Mesenchymal stem cell (in vitro differentiated cells and primary cell): ENCODE measurements at regions not wholly inside any gene's neighbourhood (a gene's known extent, or its start where the extent isn't known, plus 50 kb on each side); places are given as distances from the start of the nearest gene placed in this dataset.

ENCODE experiments used
- DNase-seq: peaks from one replicate; pipeline ENCODE4 v3.0.0-alpha.2; 2013
- H2AFZ ChIP-seq: one replicate; pipeline ENCODE4 v1.6.1; 2013; ENCODE audit warnings: low read depth, mild to moderate bottlenecking, control low read depth, inconsistent platforms, low read length, moderate library complexity
- H2AK5ac ChIP-seq: 2 replicates; pipeline ENCODE4 v1.6.1; 2013; ENCODE audit warnings: low read length, moderate library complexity, mild to moderate bottlenecking, inconsistent platforms; ENCODE audit not compliant: severe bottlenecking
- H2BK120ac ChIP-seq: one replicate; pipeline ENCODE4 v1.6.1; 2013; ENCODE audit warnings: low read depth, mild to moderate bottlenecking, inconsistent platforms, low read length, moderate library complexity
- H2BK12ac ChIP-seq, 2 experiments: one replicate each; pipeline ENCODE4 v1.6.1; 2013; ENCODE audit warnings: inconsistent platforms in 2 of 2, low read length in 2 of 2, mild to moderate bottlenecking in 2 of 2, moderate library complexity in 2 of 2, control low read depth in 1 of 2
- H2BK15ac ChIP-seq: one replicate; pipeline ENCODE4 v1.6.1; 2013; ENCODE audit warnings: mild to moderate bottlenecking, low read depth, inconsistent platforms; ENCODE audit not compliant: poor library complexity, severe bottlenecking
- H2BK5ac ChIP-seq: 2 replicates; pipeline ENCODE4 v1.6.1; 2013; ENCODE audit warnings: low read depth, mild to moderate bottlenecking, low read length, control low read depth, inconsistent platforms; ENCODE audit not compliant: poor library complexity, severe bottlenecking
- H3K14ac ChIP-seq, 2 experiments: one replicate each; pipeline ENCODE4 v1.6.1; 2013; ENCODE audit warnings: inconsistent platforms in 2 of 2, low read length in 2 of 2, control low read depth in 1 of 2, mild to moderate bottlenecking in 1 of 2, moderate library complexity in 1 of 2
- H3K18ac ChIP-seq, 2 experiments: one replicate each; pipeline ENCODE4 v1.6.1; 2013; ENCODE audit warnings: inconsistent platforms in 2 of 2, low read length in 2 of 2, control low read depth in 1 of 2, low read depth in 1 of 2, mild to moderate bottlenecking in 1 of 2
- H3K23ac ChIP-seq, 2 experiments: one replicate each; pipeline ENCODE4 v1.6.1; 2013; ENCODE audit warnings: inconsistent platforms in 2 of 2, low read length in 2 of 2, mild to moderate bottlenecking in 2 of 2, moderate library complexity in 2 of 2, control low read depth in 1 of 2
- H3K27ac ChIP-seq: 2 replicates; pipeline ENCODE4 v1.5.1; 2013; ENCODE audit warnings: mild to moderate bottlenecking, moderate library complexity, low read length, control low read depth, inconsistent platforms; ENCODE audit not compliant: poor library complexity, severe bottlenecking
- H3K27me3 ChIP-seq, 2 experiments: 2 replicates each; pipeline versions ENCODE4 v1.6.1 to v1.7.0; 2013; ENCODE audit warnings: low read length in 2 of 2, mild to moderate bottlenecking in 2 of 2, moderate library complexity in 2 of 2, control low read depth in 1 of 2, inconsistent platforms in 1 of 2; ENCODE audit not compliant: control insufficient read depth in 1 of 2, insufficient read depth in 1 of 2
- H3K36me3 ChIP-seq, 2 experiments: 2 replicates each; pipeline versions ENCODE4 v1.6.1 to v1.7.0; 2013; ENCODE audit warnings: low read length in 2 of 2, control low read depth in 1 of 2, inconsistent platforms in 1 of 2, low read depth in 1 of 2, mild to moderate bottlenecking in 1 of 2; ENCODE audit not compliant: insufficient read depth in 2 of 2, control insufficient read depth in 1 of 2
- H3K4ac ChIP-seq, 2 experiments: one replicate each; pipeline ENCODE4 v1.6.1; 2013; ENCODE audit warnings: inconsistent platforms in 2 of 2, low read length in 2 of 2, mild to moderate bottlenecking in 2 of 2, moderate library complexity in 2 of 2, control low read depth in 1 of 2, low read depth in 1 of 2
- H3K4me1 ChIP-seq: 2 replicates; pipeline ENCODE4 v1.6.1; 2013; ENCODE audit warnings: low read depth, low read length, control low read depth; ENCODE audit not compliant: control insufficient read depth, insufficient read depth
- H3K4me2 ChIP-seq: 2 replicates; pipeline ENCODE4 v1.6.1; 2013; ENCODE audit warnings: low read length, mild to moderate bottlenecking, inconsistent platforms; ENCODE audit not compliant: poor library complexity, severe bottlenecking
- H3K4me3 ChIP-seq, 2 experiments: 2 replicates each; pipeline versions ENCODE4 v1.5.1 to v1.7.0; 2013; ENCODE audit warnings: low read length in 2 of 2, mild to moderate bottlenecking in 2 of 2, control low read depth in 1 of 2, low read depth in 1 of 2; ENCODE audit not compliant: insufficient read depth in 1 of 2
- H3K79me1 ChIP-seq: replicated peaks from 2 replicates; pipeline ENCODE4 v1.6.1; 2013; ENCODE audit warnings: mild to moderate bottlenecking, control low read depth, low read length, inconsistent platforms; ENCODE audit not compliant: poor library complexity, severe bottlenecking
- H3K9ac ChIP-seq: 2 replicates; pipeline ENCODE4 v1.7.0; 2013; ENCODE audit warnings: mild to moderate bottlenecking, low read length, moderate library complexity
- H3K9me3 ChIP-seq: 2 replicates; pipeline ENCODE4 v1.7.0; 2013; ENCODE audit warnings: mild to moderate bottlenecking, low read length; ENCODE audit not compliant: control insufficient read depth
- H4K8ac ChIP-seq: one replicate; pipeline ENCODE4 v1.6.1; 2013; ENCODE audit warnings: inconsistent platforms, mild to moderate bottlenecking, low read length, moderate library complexity
- H4K91ac ChIP-seq: one replicate; pipeline ENCODE4 v1.6.1; 2013; ENCODE audit warnings: mild to moderate bottlenecking, low read length, inconsistent platforms
- WGBS: methylation state at CpG from one replicate; pipeline ENCODE4 v1.1.7; 2013; ENCODE audit warnings: mixed read lengths; 5-methylcytosine and 5-hydroxymethylcytosine counted together

GRCh38 chr5:159820692-159821091, 95.6 kb upstream of the ADRA1B start:
- no peak overlapping the region for H3K23ac ChIP-seq
- H3K27me3 ChIP-seq = peaks cover 0 to 15% of the 10 kb centered on the region in 2 experiments
- no peak for DNase-seq
- H2BK12ac ChIP-seq = no peak overlapping the region
- no peak overlapping the region for H4K8ac ChIP-seq
- H2AFZ ChIP-seq = no peak overlapping the region
- H3K36me3 ChIP-seq = no peaks in the 10 kb centered on the region
- no peak overlapping the region for H2AK5ac ChIP-seq
- H3K4me1 ChIP-seq = peaks cover 9% of the 10 kb centered on the region
- no peaks in the 10 kb centered on the region for H3K9me3 ChIP-seq
- H2BK15ac ChIP-seq = no peak overlapping the region
- H3K4me3 ChIP-seq = no peak overlapping the region
- no peaks in the 10 kb centered on the region for H3K79me1 ChIP-seq
- no peak overlapping the region for H2BK120ac ChIP-seq
- no peak overlapping the region for H2BK5ac ChIP-seq
- H3K14ac ChIP-seq = no peak overlapping the region
- H3K18ac ChIP-seq = no peak overlapping the region
- H4K91ac ChIP-seq = no peak overlapping the region
- H3K4me2 ChIP-seq = no peak overlapping the region
- no peak overlapping the region for H3K4ac ChIP-seq
- 100% methylated on average over 1 of the region's 3 CpGs for WGBS
- no peak overlapping the region for H3K9ac ChIP-seq
- no peak overlapping the region for H3K27ac ChIP-seq

DNA sequence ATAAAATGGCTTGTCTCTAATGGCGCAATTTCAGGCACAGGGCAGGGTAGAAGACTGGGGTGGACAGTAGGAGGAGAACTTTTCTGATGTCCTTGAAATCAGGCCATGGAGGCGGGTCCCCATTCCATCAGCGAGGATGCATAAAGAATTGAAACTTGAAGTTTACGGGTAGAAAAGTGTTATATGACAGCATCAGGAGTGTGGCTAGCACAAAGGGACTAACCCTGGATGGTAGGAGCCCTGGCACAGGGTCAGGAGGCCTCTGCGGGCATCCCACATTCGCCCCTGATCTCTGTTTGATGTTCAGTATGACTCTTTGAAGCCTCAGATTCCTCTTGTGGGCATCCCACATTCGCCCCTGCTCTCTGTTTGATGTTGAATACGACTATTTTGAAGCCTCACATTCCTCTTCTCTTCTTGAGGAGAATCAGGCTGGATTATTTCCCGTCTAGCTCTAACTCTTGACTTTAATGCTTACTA, 94.8 kb upstream of the ADRA1B start:
- Histone ChIP-seq H2BK120ac (no peak overlapping the region), H2AK5ac (no peak overlapping the region), H2BK12ac (no peak overlapping the region), H3K18ac (no peak overlapping the region), H3K14ac (no peak overlapping the region), H2AFZ (no peak overlapping the region), H2BK15ac (no peak overlapping the region), H3K79me1 (no peaks in the 10 kb centered on the region), H3K27ac (no peak overlapping the region), H3K36me3 (no peaks in the 10 kb centered on the region), H3K4me1 (peaks cover 14% of the 10 kb centered on the region), H4K91ac (no peak overlapping the region), H3K4me2 (no peak overlapping the region), H3K23ac (no peak overlapping the region), H3K9me3 (no peaks in the 10 kb centered on the region), H3K4me3 (no peak overlapping the region), H3K27me3 (peaks cover 0 to 15% of the 10 kb centered on the region in 2 experiments), H4K8ac (no peak overlapping the region), H2BK5ac (no peak overlapping the region), H3K4ac (no peak overlapping the region), H3K9ac (no peak overlapping the region)
- 91% methylated on average over 8 of the region's 9 CpGs for WGBS
- DNase-seq = no peak

DNA sequence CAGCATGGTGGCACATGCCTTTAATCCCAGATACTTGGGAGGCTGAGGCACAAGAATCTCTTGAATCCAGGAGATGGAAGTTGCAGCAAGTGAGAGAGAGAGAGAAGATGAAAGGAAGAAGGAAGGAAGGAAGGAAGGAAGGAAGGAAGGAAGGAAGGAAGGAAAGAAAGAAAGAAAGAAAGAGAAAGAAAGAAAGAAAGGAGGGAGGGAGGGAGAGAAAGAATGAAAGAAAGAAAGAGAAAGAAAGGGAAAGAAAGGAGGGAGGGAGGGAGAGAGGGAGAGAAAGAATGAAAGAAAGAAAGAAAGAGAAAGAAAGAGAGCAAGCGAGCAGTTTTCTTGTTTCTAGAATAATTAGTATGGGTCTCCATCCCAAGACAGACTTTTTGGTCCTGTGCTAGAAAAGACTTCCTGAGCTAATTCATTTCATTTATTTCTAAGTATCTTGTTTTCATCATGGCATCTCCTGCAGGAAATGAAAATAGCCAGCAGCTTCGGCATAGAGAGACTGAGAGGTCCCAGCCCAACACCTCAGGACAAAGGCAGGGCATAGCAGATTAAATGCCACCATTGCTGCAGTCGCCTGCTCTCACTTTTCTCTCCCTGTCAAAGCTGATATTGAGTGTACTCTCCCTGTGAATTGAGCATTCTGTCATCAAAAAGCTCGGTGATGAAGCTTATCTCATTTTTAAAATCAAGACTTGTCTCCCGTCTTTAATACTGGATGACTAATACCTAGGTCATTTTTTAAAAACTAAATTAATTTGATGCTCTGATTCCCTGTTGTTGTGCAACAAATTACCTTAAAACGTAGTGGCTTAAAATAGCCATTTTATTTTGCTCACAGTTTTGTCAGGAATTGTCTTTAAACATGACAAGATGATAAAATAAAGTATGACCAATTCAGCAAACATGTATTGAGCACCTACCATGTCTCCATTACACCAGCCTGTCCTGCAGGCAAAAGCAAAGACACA, 91.8 kb upstream of the ADRA1B start:
- DNase-seq = no peak
- H3K4ac ChIP-seq = no peak overlapping the region
- no peak overlapping the region for H3K14ac ChIP-seq

DNA sequence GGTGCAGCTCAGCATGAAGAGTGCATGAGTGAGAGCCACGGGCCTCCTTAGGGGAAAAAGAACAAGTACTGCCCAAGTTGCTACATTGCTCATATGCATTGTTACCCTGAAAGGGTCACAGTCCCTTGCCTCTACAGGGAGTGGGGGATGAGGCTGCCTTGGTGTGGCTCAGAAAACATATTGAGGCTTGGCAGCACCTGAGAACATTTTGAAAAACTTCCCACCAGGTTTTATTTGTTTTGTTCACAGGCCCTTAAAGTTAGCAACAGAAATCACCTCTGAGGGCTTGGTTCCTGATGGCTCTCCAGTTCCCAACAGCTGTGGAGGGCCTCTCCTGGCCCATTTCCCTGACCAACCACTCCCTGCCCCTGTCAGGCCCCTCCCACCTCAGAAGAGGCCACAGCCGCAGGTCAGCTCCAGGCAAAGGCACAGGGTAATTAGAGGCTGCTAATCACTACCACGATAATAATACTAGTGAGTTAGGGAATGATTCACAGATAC, 90.7 kb upstream of the ADRA1B start:
- Histone ChIP-seq H2BK120ac (no peak overlapping the region), H3K36me3 (no peaks in the 10 kb centered on the region), H2BK5ac (no peak overlapping the region), H2AK5ac (no peak overlapping the region), H4K8ac (peak overlapping the region; percentile 61), H3K27me3 (peaks cover 0 to 27% of the 10 kb centered on the region in 2 experiments), H3K4me1 (peaks cover 10% of the 10 kb centered on the region), H3K27ac (no peak overlapping the region), H3K23ac (no peak overlapping the region), H3K4me2 (no peak overlapping the region), H3K9ac (no peak overlapping the region), H3K9me3 (no peaks in the 10 kb centered on the region), H4K91ac (no peak overlapping the region), H2BK15ac (no peak overlapping the region), H3K4me3 (no peak overlapping the region), H3K14ac (no peak overlapping the region), H2AFZ (no peak overlapping the region), H3K79me1 (no peaks in the 10 kb centered on the region), H3K4ac (no peak overlapping the region), H2BK12ac (no peak overlapping the region), H3K18ac (no peak overlapping the region)
- DNase-seq = no peak
- WGBS = 40% methylated on average over 3 of the region's 3 CpGs

More for the DNA sequence above, 91.8 kb upstream of the ADRA1B start:
- no peak overlapping the region for H3K4me3 ChIP-seq
- no peak overlapping the region for H2AFZ ChIP-seq
- no peaks in the 10 kb centered on the region for H3K9me3 ChIP-seq
- H3K27me3 ChIP-seq = peaks cover 0 to 15% of the 10 kb centered on the region in 2 experiments
- no peak overlapping the region for H3K4me2 ChIP-seq
- H2BK15ac ChIP-seq = no peak overlapping the region
- no peak overlapping the region for H4K8ac ChIP-seq
- H3K23ac ChIP-seq = no peak overlapping the region
- H3K79me1 ChIP-seq = no peaks in the 10 kb centered on the region
- H3K36me3 ChIP-seq = no peaks in the 10 kb centered on the region
- H3K4me1 ChIP-seq = peaks cover 17% of the 10 kb centered on the region
- no peak overlapping the region for H2BK120ac ChIP-seq
- no peak overlapping the region for H3K18ac ChIP-seq
- H2AK5ac ChIP-seq = no peak overlapping the region
- no peak overlapping the region for H2BK12ac ChIP-seq
- no peak overlapping the region for H3K27ac ChIP-seq
- 81% methylated on average over 2 of the region's 6 CpGs for WGBS
- H3K9ac ChIP-seq = no peak overlapping the region
- no peak overlapping the region for H2BK5ac ChIP-seq
- no peak overlapping the region for H4K91ac ChIP-seq
